ENCODE measurements at regions not wholly inside any gene's neighbourhood (a gene's known extent, or its start where the extent isn't known, plus 50 kb on each side); places are given as distances from the start of the nearest gene placed in this dataset.

DNA sequence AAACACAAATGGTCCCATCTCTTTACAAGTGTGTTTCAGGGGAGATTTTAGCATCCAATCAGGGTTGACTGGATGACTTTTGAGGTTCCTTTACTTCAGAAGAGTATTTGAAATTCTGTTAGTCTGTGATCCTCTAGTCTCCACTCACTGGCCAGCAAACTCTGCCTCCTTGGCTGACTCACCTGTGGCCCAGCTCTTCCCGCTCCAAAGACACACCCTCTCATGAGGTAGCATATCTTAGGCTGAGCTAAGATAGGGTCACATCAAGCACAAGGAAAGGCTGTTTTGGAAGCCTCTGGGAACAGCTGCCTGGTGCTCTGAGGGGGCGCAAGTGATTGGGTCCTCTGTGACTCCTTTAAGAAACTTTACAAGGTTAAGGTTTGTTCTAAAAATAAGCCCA is 102.3 kb upstream of the FGGY start:
- DNase-seq (ENCODE audit: extremely low spot score in 2 of 2) = no peak
- TF ChIP-seq POLR2AphosphoS5 (IDR thresholded peaks at IDR 0.05; ENCODE audit: insufficient read depth in 1 of 2, low read depth in 1 of 2) (no peak), POLR2A (IDR thresholded peaks at IDR 0.05) (no peak)
- TF ChIP-seq, protein P1, sequence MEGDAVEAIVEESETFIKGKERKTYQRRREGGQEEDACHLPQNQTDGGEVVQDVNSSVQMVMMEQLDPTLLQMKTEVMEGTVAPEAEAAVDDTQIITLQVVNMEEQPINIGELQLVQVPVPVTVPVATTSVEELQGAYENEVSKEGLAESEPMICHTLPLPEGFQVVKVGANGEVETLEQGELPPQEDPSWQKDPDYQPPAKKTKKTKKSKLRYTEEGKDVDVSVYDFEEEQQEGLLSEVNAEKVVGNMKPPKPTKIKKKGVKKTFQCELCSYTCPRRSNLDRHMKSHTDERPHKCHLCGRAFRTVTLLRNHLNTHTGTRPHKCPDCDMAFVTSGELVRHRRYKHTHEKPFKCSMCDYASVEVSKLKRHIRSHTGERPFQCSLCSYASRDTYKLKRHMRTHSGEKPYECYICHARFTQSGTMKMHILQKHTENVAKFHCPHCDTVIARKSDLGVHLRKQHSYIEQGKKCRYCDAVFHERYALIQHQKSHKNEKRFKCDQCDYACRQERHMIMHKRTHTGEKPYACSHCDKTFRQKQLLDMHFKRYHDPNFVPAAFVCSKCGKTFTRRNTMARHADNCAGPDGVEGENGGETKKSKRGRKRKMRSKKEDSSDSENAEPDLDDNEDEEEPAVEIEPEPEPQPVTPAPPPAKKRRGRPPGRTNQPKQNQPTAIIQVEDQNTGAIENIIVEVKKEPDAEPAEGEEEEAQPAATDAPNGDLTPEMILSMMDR (IDR thresholded peaks at IDR 0.05) = no peak
- Histone ChIP-seq H3K27ac (no peak overlapping the region), H3K9me3 (no peaks in the 10 kb centered on the region), H3K27me3 (no peaks in the 10 kb centered on the region), H3K4me1 (peaks cover 6% of the 10 kb centered on the region), H3K36me3 (no peaks in the 10 kb centered on the region), H3K4me3 (no peak overlapping the region)
- intact Hi-C loops (cut with DNase I) = no loop called here

GRCh38 chr1:59195151-59195550 is 101.7 kb upstream of the FGGY start:
- H3K4me1 ChIP-seq = peaks cover 6% of the 10 kb centered on the region
- no peaks in the 10 kb centered on the region for H3K36me3 ChIP-seq
- intact Hi-C loops (cut with DNase I) = no loop called here
- TF ChIP-seq POLR2AphosphoS5 (IDR thresholded peaks at IDR 0.05; ENCODE audit: insufficient read depth in 1 of 2, low read depth in 1 of 2) (no peak), POLR2A (IDR thresholded peaks at IDR 0.05) (no peak)
- TF ChIP-seq, protein P1 (IDR thresholded peaks at IDR 0.05) = no peak
- H3K27me3 ChIP-seq = no peaks in the 10 kb centered on the region
- no peak for DNase-seq (ENCODE audit: extremely low spot score in 2 of 2)
- H3K27ac ChIP-seq = no peak overlapping the region
- H3K4me3 ChIP-seq = no peak overlapping the region
- no peaks in the 10 kb centered on the region for H3K9me3 ChIP-seq

DNA sequence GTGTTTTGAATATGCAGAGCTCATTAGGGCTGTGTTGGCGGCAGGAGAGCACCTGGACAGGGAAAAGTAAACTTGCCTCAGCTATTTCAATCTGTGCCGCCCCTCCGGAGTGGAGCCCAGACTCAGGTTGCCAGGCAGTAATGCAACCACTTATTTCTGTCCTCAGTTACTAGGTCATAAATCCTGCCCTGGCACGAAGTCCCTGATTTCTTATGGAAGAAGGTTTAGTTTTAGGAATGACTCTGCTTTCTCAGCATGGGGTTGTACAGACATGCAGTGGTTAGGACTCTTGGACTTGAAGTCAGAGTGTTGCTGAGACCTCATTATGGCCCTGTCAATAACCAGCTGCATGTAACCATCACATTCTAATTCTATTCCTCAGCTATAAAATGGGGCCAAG is 98.3 kb upstream of the FGGY start:
- no peak for TF ChIP-seq POLR2A (IDR thresholded peaks at IDR 0.05)
- no peak for TF ChIP-seq POLR2AphosphoS5 (IDR thresholded peaks at IDR 0.05; ENCODE audit: insufficient read depth in 1 of 2, low read depth in 1 of 2)
- DNase-seq (ENCODE audit: extremely low spot score in 2 of 2) = no peak

DNA sequence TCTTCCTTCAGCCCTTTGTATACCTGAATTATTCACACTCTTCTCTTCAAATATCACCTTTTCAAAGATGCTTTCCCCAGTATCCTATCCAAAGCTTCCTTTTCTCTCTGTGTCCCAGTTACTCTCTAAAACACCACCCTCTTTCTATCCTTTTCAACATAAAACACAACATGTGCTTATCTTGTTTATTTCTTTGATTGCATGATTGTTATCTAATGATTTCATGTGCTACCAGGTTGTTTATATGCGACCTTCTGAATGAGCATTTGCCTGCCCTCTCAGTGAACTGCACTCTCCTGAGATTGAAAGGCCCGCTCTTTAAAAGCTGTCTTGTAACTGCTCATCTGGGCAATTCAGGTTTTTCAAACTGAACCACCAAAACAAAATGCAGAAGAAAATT is 97.7 kb upstream of the FGGY start:
- intact Hi-C loops (cut with DNase I) = no loop called here
- H3K4me3 ChIP-seq = no peak overlapping the region
- no peak for DNase-seq (ENCODE audit: extremely low spot score in 2 of 2)

More for the DNA sequence above, 98.3 kb upstream of the FGGY start:
- Histone ChIP-seq H3K4me3 (no peak overlapping the region), H3K9me3 (no peaks in the 10 kb centered on the region), H3K4me1 (peaks cover 14% of the 10 kb centered on the region), H3K27me3 (no peaks in the 10 kb centered on the region), H3K27ac (no peak overlapping the region), H3K36me3 (no peaks in the 10 kb centered on the region)
- intact Hi-C loops (cut with DNase I) = no loop called here

DNA sequence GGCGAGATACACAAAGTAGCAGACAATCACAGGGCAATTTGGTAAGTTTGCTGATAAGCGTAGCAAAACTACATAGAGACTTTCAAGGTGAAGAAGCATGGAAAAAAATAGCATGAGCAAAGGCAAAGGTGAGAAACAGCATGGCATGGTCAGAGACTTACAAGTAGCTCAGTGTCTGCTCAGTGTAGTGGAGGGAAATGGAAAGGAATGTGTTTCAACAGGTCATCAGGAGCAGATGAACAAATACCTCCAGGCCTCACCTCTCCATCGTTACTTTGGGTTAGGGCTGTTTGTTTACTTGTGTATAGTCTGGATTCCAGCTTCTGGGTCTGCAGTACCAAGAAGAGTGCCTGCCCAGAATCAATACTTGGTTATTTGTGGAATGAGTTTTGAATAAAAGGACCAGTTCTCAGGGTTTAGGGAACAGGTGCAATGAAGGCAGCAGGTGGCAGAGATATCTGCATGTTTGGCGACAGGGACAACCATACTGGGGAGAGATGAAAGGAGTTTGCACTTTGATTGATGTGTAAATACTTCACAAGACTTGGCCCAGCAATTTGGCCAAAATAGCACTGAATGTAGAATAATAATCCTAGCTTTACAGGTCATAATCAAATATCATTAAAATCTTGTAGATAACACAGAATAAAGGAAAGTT is 97.0 kb upstream of the FGGY start:
- intact Hi-C loops (cut with DNase I) = no loop called here
- H3K4me1 ChIP-seq = peaks cover 18% of the 10 kb centered on the region
- DNase-seq (ENCODE audit: extremely low spot score in 2 of 2) = no peak
- no peak overlapping the region for H3K27ac ChIP-seq
- TF ChIP-seq POLR2AphosphoS5 (IDR thresholded peaks at IDR 0.05; ENCODE audit: insufficient read depth in 1 of 2, low read depth in 1 of 2) = no peak
- TF ChIP-seq POLR2A (IDR thresholded peaks at IDR 0.05) = no peak
- TF ChIP-seq, protein P1 (IDR thresholded peaks at IDR 0.05) = no peak
- H3K9me3 ChIP-seq = no peaks in the 10 kb centered on the region
- no peak overlapping the region for H3K4me3 ChIP-seq
- H3K36me3 ChIP-seq = no peaks in the 10 kb centered on the region
- H3K27me3 ChIP-seq = no peaks in the 10 kb centered on the region

More for the DNA sequence above, 97.7 kb upstream of the FGGY start:
- no peaks in the 10 kb centered on the region for H3K27me3 ChIP-seq
- H3K27ac ChIP-seq = no peak overlapping the region
- H3K36me3 ChIP-seq = no peaks in the 10 kb centered on the region
- TF ChIP-seq POLR2AphosphoS5 (IDR thresholded peaks at IDR 0.05; ENCODE audit: insufficient read depth in 1 of 2, low read depth in 1 of 2) = no peak
- TF ChIP-seq, protein P1 (IDR thresholded peaks at IDR 0.05) = no peak
- TF ChIP-seq POLR2A (IDR thresholded peaks at IDR 0.05) = no peak
- peaks cover 18% of the 10 kb centered on the region for H3K4me1 ChIP-seq
- no peaks in the 10 kb centered on the region for H3K9me3 ChIP-seq
